ENCODE measurements at regions not wholly inside any gene's neighbourhood (a gene's known extent, or its start where the extent isn't known, plus 50 kb on each side); places are given as distances from the start of the nearest gene placed in this dataset.

DNA sequence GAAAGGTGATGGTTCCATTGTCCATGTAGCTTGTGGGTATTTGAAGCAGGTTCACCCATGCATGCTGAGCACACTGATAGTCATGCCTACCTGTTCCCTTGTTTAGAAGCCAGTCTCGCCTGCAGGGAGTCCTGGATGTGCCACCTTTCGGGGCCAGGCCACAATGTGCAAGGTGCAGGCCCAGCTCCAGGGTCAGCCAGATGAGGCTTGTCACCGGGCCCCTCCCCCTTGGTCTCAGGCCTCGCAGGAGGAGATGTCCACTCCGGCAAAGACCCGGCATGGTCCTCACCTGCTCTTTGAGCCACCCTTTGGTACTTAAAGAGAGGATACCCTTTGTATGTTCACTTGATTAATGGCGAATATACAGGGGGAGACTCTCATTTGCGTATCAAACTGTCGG, 140.4 kb upstream of the RTL1 start:
- Histone ChIP-seq H3K27ac (ENCODE audit: low read depth) (no peak overlapping the region), H3K9me2 (ENCODE audit: insufficient read depth) (peaks cover 7% of the 10 kb centered on the region; the same call in 1 of the 2 replicates), H3K4me1 (ENCODE audit: insufficient read depth) (no peaks in the 10 kb centered on the region), H3K27me3 (ENCODE audit: insufficient read depth) (no peaks in the 10 kb centered on the region), H3K36me3 (ENCODE audit: insufficient read depth) (no peaks in the 10 kb centered on the region), H3F3A (replicated peaks; ENCODE audit: low read depth) (no peaks in the 10 kb centered on the region), H3K79me2 (replicated peaks; ENCODE audit: insufficient read depth) (no peaks in the 10 kb centered on the region), H3K4me3 (no peak overlapping the region), H2AFZ (no peak overlapping the region), H3K4me2 (no peak overlapping the region), H4K20me1 (replicated peaks; ENCODE audit: insufficient read depth) (no peaks in the 10 kb centered on the region)
- Mint-ChIP-seq H3K27me3 (ENCODE audit: insufficient read depth, low read depth, poor library complexity) (peaks cover 2% of the 10 kb centered on the region), H3K27ac (no peak overlapping the region), H3K36me3 (ENCODE audit: low read depth) (no peaks in the 10 kb centered on the region), H3K4me3 (no peak overlapping the region), H3K9me3 (peaks cover 10% of the 10 kb centered on the region; the same call in 1 of the 3 replicates), H3K4me1 (no peaks in the 10 kb centered on the region)
- no peak for TF ChIP-seq ZNF331 (CRISPR knock-in tag; IDR thresholded peaks at IDR 0.05; ENCODE audit: low read depth)
- TF ChIP-seq EZH2phosphoT487 (IDR thresholded peaks at IDR 0.05; ENCODE audit: unreplicated experiment): no peak
- no peak for TF ChIP-seq NANOG (IDR thresholded peaks at IDR 0.05; ENCODE audit: borderline replicate concordance)
- ATAC-seq: no peak
- no peak for DNase-seq (ENCODE audit: low spot score)

DNA sequence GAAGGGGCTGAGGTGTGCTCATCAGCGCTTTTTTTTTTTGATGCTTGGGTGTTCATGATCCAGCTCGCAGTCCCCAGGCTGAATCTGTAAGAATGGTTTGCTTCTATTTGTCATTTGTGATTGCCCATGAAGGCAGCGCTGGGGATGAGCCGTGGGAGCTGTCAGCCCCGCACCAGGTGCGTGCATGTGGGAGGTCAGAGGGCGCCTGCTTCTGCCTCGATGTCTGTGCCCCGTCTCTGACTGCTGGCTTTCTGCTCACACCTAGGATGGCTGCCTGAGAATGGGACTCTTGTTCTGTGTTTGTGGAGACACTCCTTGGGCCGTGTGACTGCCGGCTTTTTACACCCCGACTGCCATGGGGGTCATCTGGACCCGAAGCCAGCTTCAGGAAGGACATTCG, 141.2 kb upstream of the RTL1 start:
- DNase-seq (ENCODE audit: low spot score): no peak
- H3K4me3 Mint-ChIP-seq: no peak overlapping the region
- H3F3A ChIP-seq (replicated peaks; ENCODE audit: low read depth): no peaks in the 10 kb centered on the region
- peaks cover 7% of the 10 kb centered on the region; the same call in 1 of the 2 replicates for H3K9me2 ChIP-seq (ENCODE audit: insufficient read depth)
- H4K20me1 ChIP-seq (replicated peaks; ENCODE audit: insufficient read depth): no peaks in the 10 kb centered on the region
- H3K36me3 ChIP-seq (ENCODE audit: insufficient read depth): no peaks in the 10 kb centered on the region
- no peak overlapping the region for H2AFZ ChIP-seq
- no peaks in the 10 kb centered on the region for H3K36me3 Mint-ChIP-seq (ENCODE audit: low read depth)
- H3K4me1 Mint-ChIP-seq: no peaks in the 10 kb centered on the region
- H3K4me1 ChIP-seq (ENCODE audit: insufficient read depth): no peaks in the 10 kb centered on the region
- H3K27me3 ChIP-seq (ENCODE audit: insufficient read depth): no peaks in the 10 kb centered on the region
- peaks cover 2% of the 10 kb centered on the region for H3K27me3 Mint-ChIP-seq (ENCODE audit: insufficient read depth, low read depth, poor library complexity)
- no peak overlapping the region for H3K27ac Mint-ChIP-seq
- ATAC-seq: no peak
- no peak overlapping the region for H3K4me3 ChIP-seq
- no peak overlapping the region for H3K27ac ChIP-seq (ENCODE audit: low read depth)
- H3K79me2 ChIP-seq (replicated peaks; ENCODE audit: insufficient read depth): no peaks in the 10 kb centered on the region
- H3K9me3 Mint-ChIP-seq: peaks cover 15% of the 10 kb centered on the region; the same call in 1 of the 3 replicates
- H3K4me2 ChIP-seq: no peak overlapping the region
- TF ChIP-seq CREB1 (CRISPR knock-in tag; IDR thresholded peaks at IDR 0.05; ENCODE audit: low read depth): no peak
- no peak for TF ChIP-seq STAT1 (IDR thresholded peaks at IDR 0.05; ENCODE audit: unreplicated experiment)
- TF ChIP-seq, protein P1, sequence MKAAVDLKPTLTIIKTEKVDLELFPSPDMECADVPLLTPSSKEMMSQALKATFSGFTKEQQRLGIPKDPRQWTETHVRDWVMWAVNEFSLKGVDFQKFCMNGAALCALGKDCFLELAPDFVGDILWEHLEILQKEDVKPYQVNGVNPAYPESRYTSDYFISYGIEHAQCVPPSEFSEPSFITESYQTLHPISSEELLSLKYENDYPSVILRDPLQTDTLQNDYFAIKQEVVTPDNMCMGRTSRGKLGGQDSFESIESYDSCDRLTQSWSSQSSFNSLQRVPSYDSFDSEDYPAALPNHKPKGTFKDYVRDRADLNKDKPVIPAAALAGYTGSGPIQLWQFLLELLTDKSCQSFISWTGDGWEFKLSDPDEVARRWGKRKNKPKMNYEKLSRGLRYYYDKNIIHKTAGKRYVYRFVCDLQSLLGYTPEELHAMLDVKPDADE (IDR thresholded peaks at IDR 0.05): no peak
- TF ChIP-seq, protein P2, sequence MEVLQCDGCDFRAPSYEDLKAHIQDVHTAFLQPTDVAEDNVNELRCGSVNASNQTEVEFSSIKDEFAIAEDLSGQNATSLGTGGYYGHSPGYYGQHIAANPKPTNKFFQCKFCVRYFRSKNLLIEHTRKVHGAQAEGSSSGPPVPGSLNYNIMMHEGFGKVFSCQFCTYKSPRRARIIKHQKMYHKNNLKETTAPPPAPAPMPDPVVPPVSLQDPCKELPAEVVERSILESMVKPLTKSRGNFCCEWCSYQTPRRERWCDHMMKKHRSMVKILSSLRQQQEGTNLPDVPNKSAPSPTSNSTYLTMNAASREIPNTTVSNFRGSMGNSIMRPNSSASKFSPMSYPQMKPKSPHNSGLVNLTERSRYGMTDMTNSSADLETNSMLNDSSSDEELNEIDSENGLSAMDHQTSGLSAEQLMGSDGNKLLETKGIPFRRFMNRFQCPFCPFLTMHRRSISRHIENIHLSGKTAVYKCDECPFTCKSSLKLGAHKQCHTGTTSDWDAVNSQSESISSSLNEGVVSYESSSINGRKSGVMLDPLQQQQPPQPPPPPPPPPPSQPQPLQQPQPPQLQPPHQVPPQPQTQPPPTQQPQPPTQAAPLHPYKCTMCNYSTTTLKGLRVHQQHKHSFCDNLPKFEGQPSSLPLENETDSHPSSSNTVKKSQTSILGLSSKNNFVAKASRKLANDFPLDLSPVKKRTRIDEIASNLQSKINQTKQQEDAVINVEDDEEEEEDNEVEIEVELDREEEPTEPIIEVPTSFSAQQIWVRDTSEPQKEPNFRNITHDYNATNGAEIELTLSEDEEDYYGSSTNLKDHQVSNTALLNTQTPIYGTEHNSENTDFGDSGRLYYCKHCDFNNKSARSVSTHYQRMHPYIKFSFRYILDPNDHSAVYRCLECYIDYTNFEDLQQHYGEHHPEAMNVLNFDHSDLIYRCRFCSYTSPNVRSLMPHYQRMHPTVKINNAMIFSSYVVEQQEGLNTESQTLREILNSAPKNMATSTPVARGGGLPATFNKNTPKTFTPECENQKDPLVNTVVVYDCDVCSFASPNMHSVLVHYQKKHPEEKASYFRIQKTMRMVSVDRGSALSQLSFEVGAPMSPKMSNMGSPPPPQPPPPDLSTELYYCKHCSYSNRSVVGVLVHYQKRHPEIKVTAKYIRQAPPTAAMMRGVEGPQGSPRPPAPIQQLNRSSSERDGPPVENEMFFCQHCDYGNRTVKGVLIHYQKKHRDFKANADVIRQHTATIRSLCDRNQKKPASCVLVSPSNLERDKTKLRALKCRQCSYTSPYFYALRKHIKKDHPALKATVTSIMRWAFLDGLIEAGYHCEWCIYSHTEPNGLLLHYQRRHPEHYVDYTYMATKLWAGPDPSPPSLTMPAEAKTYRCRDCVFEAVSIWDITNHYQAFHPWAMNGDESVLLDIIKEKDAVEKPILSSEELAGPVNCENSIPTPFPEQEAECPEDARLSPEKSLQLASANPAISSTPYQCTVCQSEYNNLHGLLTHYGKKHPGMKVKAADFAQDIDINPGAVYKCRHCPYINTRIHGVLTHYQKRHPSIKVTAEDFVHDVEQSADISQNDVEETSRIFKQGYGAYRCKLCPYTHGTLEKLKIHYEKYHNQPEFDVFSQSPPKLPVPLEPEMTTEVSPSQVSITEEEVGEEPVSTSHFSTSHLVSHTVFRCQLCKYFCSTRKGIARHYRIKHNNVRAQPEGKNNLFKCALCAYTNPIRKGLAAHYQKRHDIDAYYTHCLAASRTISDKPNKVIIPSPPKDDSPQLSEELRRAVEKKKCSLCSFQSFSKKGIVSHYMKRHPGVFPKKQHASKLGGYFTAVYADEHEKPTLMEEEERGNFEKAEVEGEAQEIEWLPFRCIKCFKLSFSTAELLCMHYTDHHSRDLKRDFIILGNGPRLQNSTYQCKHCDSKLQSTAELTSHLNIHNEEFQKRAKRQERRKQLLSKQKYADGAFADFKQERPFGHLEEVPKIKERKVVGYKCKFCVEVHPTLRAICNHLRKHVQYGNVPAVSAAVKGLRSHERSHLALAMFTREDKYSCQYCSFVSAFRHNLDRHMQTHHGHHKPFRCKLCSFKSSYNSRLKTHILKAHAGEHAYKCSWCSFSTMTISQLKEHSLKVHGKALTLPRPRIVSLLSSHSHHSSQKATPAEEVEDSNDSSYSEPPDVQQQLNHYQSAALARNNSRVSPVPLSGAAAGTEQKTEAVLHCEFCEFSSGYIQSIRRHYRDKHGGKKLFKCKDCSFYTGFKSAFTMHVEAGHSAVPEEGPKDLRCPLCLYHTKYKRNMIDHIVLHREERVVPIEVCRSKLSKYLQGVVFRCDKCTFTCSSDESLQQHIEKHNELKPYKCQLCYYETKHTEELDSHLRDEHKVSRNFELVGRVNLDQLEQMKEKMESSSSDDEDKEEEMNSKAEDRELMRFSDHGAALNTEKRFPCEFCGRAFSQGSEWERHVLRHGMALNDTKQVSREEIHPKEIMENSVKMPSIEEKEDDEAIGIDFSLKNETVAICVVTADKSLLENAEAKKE (CRISPR knock-in tag; IDR thresholded peaks at IDR 0.05): no peak
- no peak for TF ChIP-seq POLR2AphosphoS5 (IDR thresholded peaks at IDR 0.05; ENCODE audit: low read depth)
- TF ChIP-seq NANOG (IDR thresholded peaks at IDR 0.05; ENCODE audit: borderline replicate concordance): no peak
- TF ChIP-seq, protein P3, sequence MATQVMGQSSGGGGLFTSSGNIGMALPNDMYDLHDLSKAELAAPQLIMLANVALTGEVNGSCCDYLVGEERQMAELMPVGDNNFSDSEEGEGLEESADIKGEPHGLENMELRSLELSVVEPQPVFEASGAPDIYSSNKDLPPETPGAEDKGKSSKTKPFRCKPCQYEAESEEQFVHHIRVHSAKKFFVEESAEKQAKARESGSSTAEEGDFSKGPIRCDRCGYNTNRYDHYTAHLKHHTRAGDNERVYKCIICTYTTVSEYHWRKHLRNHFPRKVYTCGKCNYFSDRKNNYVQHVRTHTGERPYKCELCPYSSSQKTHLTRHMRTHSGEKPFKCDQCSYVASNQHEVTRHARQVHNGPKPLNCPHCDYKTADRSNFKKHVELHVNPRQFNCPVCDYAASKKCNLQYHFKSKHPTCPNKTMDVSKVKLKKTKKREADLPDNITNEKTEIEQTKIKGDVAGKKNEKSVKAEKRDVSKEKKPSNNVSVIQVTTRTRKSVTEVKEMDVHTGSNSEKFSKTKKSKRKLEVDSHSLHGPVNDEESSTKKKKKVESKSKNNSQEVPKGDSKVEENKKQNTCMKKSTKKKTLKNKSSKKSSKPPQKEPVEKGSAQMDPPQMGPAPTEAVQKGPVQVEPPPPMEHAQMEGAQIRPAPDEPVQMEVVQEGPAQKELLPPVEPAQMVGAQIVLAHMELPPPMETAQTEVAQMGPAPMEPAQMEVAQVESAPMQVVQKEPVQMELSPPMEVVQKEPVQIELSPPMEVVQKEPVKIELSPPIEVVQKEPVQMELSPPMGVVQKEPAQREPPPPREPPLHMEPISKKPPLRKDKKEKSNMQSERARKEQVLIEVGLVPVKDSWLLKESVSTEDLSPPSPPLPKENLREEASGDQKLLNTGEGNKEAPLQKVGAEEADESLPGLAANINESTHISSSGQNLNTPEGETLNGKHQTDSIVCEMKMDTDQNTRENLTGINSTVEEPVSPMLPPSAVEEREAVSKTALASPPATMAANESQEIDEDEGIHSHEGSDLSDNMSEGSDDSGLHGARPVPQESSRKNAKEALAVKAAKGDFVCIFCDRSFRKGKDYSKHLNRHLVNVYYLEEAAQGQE (IDR thresholded peaks at IDR 0.05; ENCODE audit: unreplicated experiment): no peak
- no peak for TF ChIP-seq JUNB (IDR thresholded peaks at IDR 0.05; ENCODE audit: unreplicated experiment)
